Neural cell (in vitro differentiated cells): ENCODE measurements at regions not wholly inside any gene's neighbourhood (a gene's known extent, or its start where the extent isn't known, plus 50 kb on each side); places are given as distances from the start of the nearest gene placed in this dataset.

ENCODE experiments used
- H2AFZ ChIP-seq: fragments of 200-600, 300-800 bp; sonication (generic), shearing (Covaris generic); 2 replicates; pipeline ENCODE4 v1.6.0; 2014; ENCODE audit warnings: low read depth, mild to moderate bottlenecking, antibody characterized with exemption, low read length, moderate library complexity
- H3F3A ChIP-seq: fragments of 200-600 bp; shearing (Covaris generic); 2 replicates; pipeline ENCODE4 v1.6.1; 2016; ENCODE audit warnings: mild to moderate bottlenecking, moderate library complexity, mixed read lengths, antibody characterized with exemption, low read length; ENCODE audit not compliant: insufficient read depth, poor library complexity, severe bottlenecking
- H3K27ac ChIP-seq: fragments of 200-600, 300-800 bp; sonication (generic), shearing (Covaris generic); 2 replicates; pipeline ENCODE4 v1.5.1; 2014; ENCODE audit warnings: mild to moderate bottlenecking, low read length, moderate library complexity
- H3K27me3 ChIP-seq: fragments of 300-800, 200-600 bp; sonication (generic), shearing (Covaris generic); 2 replicates; pipeline ENCODE4 v1.6.0; 2014; ENCODE audit warnings: mild to moderate bottlenecking, low read depth, low read length, moderate library complexity; ENCODE audit not compliant: insufficient read depth
- H3K36me3 ChIP-seq: fragments of 300-800, 200-600 bp; sonication (generic), shearing (Covaris generic); 2 replicates; pipeline ENCODE4 v1.5.1; 2014; ENCODE audit warnings: mild to moderate bottlenecking, antibody characterized with exemption, low read length, moderate library complexity; ENCODE audit not compliant: insufficient read depth
- H3K4me2 ChIP-seq: fragments of 300-800, 200-600 bp; sonication (generic), shearing (Covaris generic); 2 replicates; pipeline ENCODE4 v1.6.0; 2014; ENCODE audit warnings: mild to moderate bottlenecking, low read length
- H3K4me3 ChIP-seq: fragments of 300-800, 200-600 bp; sonication (generic), shearing (Covaris generic); 2 replicates; pipeline ENCODE4 v1.5.1; 2014; ENCODE audit warnings: mild to moderate bottlenecking, low read length, moderate library complexity
- H3K79me2 ChIP-seq: fragments of 200-600 bp; shearing (Covaris generic); replicated peaks from 2 replicates; pipeline ENCODE4 v1.6.0; 2014; ENCODE audit warnings: mild to moderate bottlenecking, low read length, moderate library complexity; ENCODE audit not compliant: insufficient read depth
- H3K9ac ChIP-seq: fragments of 300-800, 200-600 bp; sonication (generic), shearing (Covaris generic); 2 replicates; pipeline ENCODE4 v1.6.1; 2016; ENCODE audit warnings: mild to moderate bottlenecking, low read length, mixed read lengths
- H3K9me2 ChIP-seq: fragments of 200-600 bp; shearing (Covaris generic); 2 replicates; pipeline ENCODE4 v1.6.1; 2016; ENCODE audit warnings: mild to moderate bottlenecking, low read length, mixed read lengths; ENCODE audit not compliant: insufficient read depth
- H3K9me3 ChIP-seq: fragments of 200-600, 300-800 bp; sonication (generic), shearing (Covaris generic); 2 replicates; pipeline ENCODE4 v1.6.1; 2016; ENCODE audit warnings: mild to moderate bottlenecking, mixed run types, low read length, moderate library complexity, mixed read lengths
- H4K20me1 ChIP-seq: fragments of 200-600 bp; shearing (Covaris generic); 2 replicates; pipeline ENCODE4 v1.6.1; 2016; ENCODE audit warnings: mild to moderate bottlenecking, mixed run types; ENCODE audit not compliant: insufficient read depth
- EP300 ChIP-seq: fragments of 450-650 bp; conservative IDR thresholded peaks from 2 replicates; pipeline ENCODE4 v1.6.1; 2014; ENCODE audit warnings: antibody characterized with exemption, mild to moderate bottlenecking, moderate library complexity; ENCODE audit not compliant: poor library complexity, severe bottlenecking
- EZH2 ChIP-seq: fragments of 200-600, 300-800 bp; shearing (Covaris generic), sonication (generic); IDR thresholded peaks from 2 replicates; pipeline ENCODE4 v1.6.1; 2014; ENCODE audit warnings: antibody characterized with exemption, low read length, borderline replicate concordance, mild to moderate bottlenecking; ENCODE audit not compliant: insufficient read depth, poor library complexity, severe bottlenecking
- MXI1 ChIP-seq: fragments of 450-650 bp; conservative IDR thresholded peaks from 2 replicates; pipeline ENCODE4 v1.6.1; 2014; ENCODE audit warnings: antibody characterized with exemption, mild to moderate bottlenecking; ENCODE audit not compliant: poor library complexity, severe bottlenecking
- TF ChIP-seq, protein P1 (sequence below): IDR thresholded peaks from 2 replicates; pipeline ENCODE4 v1.6.1; 2012; ENCODE audit warnings: borderline replicate concordance
- TF ChIP-seq, protein P2 (sequence below): fragments of 450-650 bp; IDR thresholded peaks from 2 replicates; pipeline ENCODE4 v1.5.1; 2014; ENCODE audit warnings: antibody characterized with exemption, mild to moderate bottlenecking, moderate library complexity; ENCODE audit not compliant: poor library complexity, severe bottlenecking

DNA sequence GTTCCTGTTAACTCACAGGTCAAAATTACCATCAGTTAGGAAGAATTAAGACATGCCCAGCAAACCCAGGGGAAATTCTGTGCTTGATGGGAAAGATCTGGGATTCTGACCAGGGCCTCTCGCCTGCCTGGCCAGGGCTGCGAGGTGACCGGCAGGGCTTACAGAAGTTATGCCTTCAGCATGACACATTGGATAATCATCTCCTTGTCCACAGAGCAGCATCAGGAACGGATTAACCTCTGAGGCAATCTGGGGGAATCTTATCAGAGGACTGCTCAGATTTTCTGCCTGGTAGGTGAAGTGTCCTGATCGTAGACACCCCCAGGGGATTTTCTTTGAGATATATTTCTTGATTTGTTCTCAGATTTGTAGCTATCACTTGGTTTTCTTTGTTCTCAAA is 172.5 kb downstream of the HS3ST3A1 start:
- no peak for TF ChIP-seq EP300
- H3F3A ChIP-seq: no peaks in the 10 kb centered on the region
- no peak overlapping the region for H2AFZ ChIP-seq

DNA sequence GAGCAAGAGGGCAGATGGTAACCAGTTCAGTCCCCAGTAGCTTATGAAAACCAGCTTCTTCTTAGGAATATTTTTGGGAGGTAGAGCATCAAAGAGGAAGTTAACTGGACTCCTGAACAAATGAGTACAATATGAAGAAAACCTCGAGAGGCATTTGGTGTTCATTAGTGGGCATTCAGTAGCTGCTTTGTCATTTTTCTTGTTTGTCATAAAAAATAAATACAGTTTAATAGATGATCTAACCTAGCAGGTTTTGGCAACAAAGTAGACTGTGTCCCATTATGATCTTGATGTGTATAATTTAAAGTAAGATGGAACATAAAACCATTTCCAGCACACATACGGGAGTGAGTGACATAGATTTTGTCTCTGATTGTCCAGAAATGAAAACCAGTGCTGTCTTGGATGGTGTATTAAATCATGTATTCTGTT is 173.1 kb downstream of the HS3ST3A1 start:
- H3K27ac ChIP-seq: no peak overlapping the region
- no peaks in the 10 kb centered on the region for H3K79me2 ChIP-seq
- H2AFZ ChIP-seq: no peak overlapping the region
- no peaks in the 10 kb centered on the region for H3K9me2 ChIP-seq
- H4K20me1 ChIP-seq: no peaks in the 10 kb centered on the region
- H3K4me3 ChIP-seq: no peak overlapping the region
- H3F3A ChIP-seq: no peaks in the 10 kb centered on the region
- no peaks in the 10 kb centered on the region for H3K9me3 ChIP-seq
- no peak overlapping the region for H3K9ac ChIP-seq
- TF ChIP-seq EZH2: no peak
- no peak for TF ChIP-seq MXI1
- TF ChIP-seq, protein P1, sequence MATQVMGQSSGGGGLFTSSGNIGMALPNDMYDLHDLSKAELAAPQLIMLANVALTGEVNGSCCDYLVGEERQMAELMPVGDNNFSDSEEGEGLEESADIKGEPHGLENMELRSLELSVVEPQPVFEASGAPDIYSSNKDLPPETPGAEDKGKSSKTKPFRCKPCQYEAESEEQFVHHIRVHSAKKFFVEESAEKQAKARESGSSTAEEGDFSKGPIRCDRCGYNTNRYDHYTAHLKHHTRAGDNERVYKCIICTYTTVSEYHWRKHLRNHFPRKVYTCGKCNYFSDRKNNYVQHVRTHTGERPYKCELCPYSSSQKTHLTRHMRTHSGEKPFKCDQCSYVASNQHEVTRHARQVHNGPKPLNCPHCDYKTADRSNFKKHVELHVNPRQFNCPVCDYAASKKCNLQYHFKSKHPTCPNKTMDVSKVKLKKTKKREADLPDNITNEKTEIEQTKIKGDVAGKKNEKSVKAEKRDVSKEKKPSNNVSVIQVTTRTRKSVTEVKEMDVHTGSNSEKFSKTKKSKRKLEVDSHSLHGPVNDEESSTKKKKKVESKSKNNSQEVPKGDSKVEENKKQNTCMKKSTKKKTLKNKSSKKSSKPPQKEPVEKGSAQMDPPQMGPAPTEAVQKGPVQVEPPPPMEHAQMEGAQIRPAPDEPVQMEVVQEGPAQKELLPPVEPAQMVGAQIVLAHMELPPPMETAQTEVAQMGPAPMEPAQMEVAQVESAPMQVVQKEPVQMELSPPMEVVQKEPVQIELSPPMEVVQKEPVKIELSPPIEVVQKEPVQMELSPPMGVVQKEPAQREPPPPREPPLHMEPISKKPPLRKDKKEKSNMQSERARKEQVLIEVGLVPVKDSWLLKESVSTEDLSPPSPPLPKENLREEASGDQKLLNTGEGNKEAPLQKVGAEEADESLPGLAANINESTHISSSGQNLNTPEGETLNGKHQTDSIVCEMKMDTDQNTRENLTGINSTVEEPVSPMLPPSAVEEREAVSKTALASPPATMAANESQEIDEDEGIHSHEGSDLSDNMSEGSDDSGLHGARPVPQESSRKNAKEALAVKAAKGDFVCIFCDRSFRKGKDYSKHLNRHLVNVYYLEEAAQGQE: no peak
- H3K36me3 ChIP-seq: no peaks in the 10 kb centered on the region
- no peaks in the 10 kb centered on the region for H3K27me3 ChIP-seq
- no peak overlapping the region for H3K4me2 ChIP-seq

More for the DNA sequence above, 172.5 kb downstream of the HS3ST3A1 start:
- Histone ChIP-seq H3K4me3 (no peak overlapping the region), H4K20me1 (no peaks in the 10 kb centered on the region), H3K9ac (no peak overlapping the region), H3K36me3 (no peaks in the 10 kb centered on the region), H3K27me3 (no peaks in the 10 kb centered on the region), H3K4me2 (no peak overlapping the region), H3K79me2 (no peaks in the 10 kb centered on the region), H3K9me2 (no peaks in the 10 kb centered on the region), H3K27ac (no peak overlapping the region), H3K9me3 (no peaks in the 10 kb centered on the region)

DNA sequence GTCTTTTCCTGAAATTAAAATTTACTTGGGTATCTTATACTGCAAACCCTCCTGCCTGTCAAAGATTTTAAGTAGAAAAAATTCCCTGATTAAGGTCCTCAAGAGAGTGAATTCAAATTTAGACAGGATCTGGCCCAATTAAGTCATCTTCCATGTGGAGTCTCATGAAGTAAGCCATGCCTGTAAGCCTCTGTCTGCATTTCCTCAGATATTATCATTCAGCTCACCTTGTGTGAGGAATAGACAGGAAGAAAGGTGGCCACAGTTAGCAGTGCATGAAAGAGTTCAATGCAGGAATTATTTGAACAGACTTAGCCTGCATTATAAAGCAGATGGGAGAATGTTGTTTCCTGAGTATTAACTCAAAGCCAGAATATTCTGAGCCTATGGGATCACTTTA is 174.7 kb downstream of the HS3ST3A1 start:
- no peaks in the 10 kb centered on the region for H3F3A ChIP-seq
- no peak overlapping the region for H3K27ac ChIP-seq
- H3K9ac ChIP-seq: no peak overlapping the region
- H3K9me2 ChIP-seq: no peaks in the 10 kb centered on the region
- no peak overlapping the region for H2AFZ ChIP-seq
- no peaks in the 10 kb centered on the region for H4K20me1 ChIP-seq
- H3K36me3 ChIP-seq: no peaks in the 10 kb centered on the region
- no peaks in the 10 kb centered on the region for H3K27me3 ChIP-seq
- H3K4me3 ChIP-seq: no peak overlapping the region
- H3K79me2 ChIP-seq: no peaks in the 10 kb centered on the region
- TF ChIP-seq EP300 (no peak), MXI1 (no peak)
- TF ChIP-seq, protein P2, sequence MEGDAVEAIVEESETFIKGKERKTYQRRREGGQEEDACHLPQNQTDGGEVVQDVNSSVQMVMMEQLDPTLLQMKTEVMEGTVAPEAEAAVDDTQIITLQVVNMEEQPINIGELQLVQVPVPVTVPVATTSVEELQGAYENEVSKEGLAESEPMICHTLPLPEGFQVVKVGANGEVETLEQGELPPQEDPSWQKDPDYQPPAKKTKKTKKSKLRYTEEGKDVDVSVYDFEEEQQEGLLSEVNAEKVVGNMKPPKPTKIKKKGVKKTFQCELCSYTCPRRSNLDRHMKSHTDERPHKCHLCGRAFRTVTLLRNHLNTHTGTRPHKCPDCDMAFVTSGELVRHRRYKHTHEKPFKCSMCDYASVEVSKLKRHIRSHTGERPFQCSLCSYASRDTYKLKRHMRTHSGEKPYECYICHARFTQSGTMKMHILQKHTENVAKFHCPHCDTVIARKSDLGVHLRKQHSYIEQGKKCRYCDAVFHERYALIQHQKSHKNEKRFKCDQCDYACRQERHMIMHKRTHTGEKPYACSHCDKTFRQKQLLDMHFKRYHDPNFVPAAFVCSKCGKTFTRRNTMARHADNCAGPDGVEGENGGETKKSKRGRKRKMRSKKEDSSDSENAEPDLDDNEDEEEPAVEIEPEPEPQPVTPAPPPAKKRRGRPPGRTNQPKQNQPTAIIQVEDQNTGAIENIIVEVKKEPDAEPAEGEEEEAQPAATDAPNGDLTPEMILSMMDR: no peak
- no peak overlapping the region for H3K4me2 ChIP-seq
- H3K9me3 ChIP-seq: no peaks in the 10 kb centered on the region
